ENCODE measurements at regions not wholly inside any gene's neighbourhood (a gene's known extent, or its start where the extent isn't known, plus 50 kb on each side); places are given as distances from the start of the nearest gene placed in this dataset.
"Not testable (repeated sequence)": the region's sequence is repeated elsewhere in the genome, so short reads cannot be mapped to it uniquely, and the experiment has no call there.

DNA sequence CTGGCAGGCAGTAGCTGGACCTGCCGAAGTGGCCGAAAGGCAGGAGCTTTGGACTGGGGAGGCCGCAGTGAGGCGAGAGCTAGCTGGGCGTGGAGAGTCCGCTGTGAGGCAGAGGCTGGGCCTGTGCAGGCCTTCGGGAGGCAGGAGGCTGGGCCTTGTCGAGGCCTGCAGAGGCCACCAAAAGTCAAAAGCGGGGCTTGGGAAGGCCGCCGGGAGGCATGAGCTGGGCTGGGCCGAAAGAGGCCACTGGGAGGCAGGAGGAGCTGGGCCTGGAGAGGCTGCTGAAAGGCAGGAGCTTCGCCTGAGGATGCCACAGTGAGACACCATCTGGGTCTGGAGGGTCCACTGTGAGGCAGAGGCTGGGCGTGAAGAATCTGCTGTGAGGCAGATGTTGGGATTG lies 105.8 kb upstream of the TP53BP2 start:
- dilution Hi-C loops (cut with MboI; ENCODE audit: extremely low pct_ligation_motif_present, low sequenced_read_pairs); H3K9me3 ChIP-seq (replicated peaks; ENCODE audit: control insufficient read depth, insufficient read depth, low read length); intact Hi-C loops (cut with micrococcal nuclease); H3K9ac ChIP-seq (replicated peaks; ENCODE audit: extremely low read depth, insufficient read depth, low read length); H3K4me1 ChIP-seq (ENCODE audit: control insufficient read depth, extremely low read depth, insufficient read depth, low read length); H3K36me3 ChIP-seq (ENCODE audit: control insufficient read depth in 2 of 2, extremely low read depth in 1 of 2, insufficient read depth in 2 of 2, low read length in 2 of 2); H3K27me3 ChIP-seq (ENCODE audit: control insufficient read depth in 2 of 2, insufficient read depth in 2 of 2, low read length in 2 of 2); H3K27ac ChIP-seq (ENCODE audit: insufficient read depth, low read depth, low read length); DNase-seq (ENCODE audit: low read depth, low spot score); H3K79me2 ChIP-seq (ENCODE audit: control insufficient read depth, insufficient read depth, low read length); H3K9me1 ChIP-seq (replicated peaks; ENCODE audit: control insufficient read depth, extremely low read depth, insufficient read depth, low read length); BruUV-seq (replicated peaks); POLR2A ChIA-PET; CTCF ChIA-PET; H3K4me3 ChIP-seq (replicated peaks in 1 of 3; ENCODE audit: insufficient read depth in 1 of 3, low read depth in 1 of 3, low read length in 3 of 3); H4K20me1 ChIP-seq (replicated peaks; ENCODE audit: control insufficient read depth, extremely low read depth, insufficient read depth, low read length); H3K4me2 ChIP-seq (ENCODE audit: insufficient read depth, low read length); H2AFZ ChIP-seq (ENCODE audit: low read depth, low read length); FAIRE-seq: not testable (repeated sequence)

DNA sequence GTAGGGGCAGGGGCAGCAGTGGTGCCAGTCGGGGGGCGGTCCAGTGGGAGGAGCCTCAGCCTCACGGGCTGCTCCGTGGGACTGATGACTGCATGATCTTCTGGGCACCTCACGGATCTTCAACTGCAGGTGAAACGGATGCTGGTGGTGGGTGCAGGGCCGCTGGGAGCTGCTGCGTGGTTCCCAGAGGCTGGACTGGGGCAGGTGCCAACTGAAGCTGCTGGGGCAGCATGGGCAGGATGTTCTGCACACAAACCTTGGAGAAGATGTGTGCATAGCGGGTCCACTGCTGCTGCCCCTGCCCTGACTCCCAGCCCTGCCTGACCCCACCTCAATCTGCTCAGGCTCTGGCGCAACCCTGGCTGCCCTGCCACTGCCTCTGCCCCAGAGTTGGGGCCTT lies 104.2 kb upstream of the TP53BP2 start:
- H3K9ac ChIP-seq (replicated peaks; ENCODE audit: extremely low read depth, insufficient read depth, low read length); H3K9me3 ChIP-seq (replicated peaks; ENCODE audit: control insufficient read depth, insufficient read depth, low read length); H3K9me1 ChIP-seq (replicated peaks; ENCODE audit: control insufficient read depth, extremely low read depth, insufficient read depth, low read length); dilution Hi-C loops (cut with MboI; ENCODE audit: extremely low pct_ligation_motif_present, low sequenced_read_pairs); H2AFZ ChIP-seq (ENCODE audit: low read depth, low read length); DNase-seq (ENCODE audit: low read depth, low spot score); BruUV-seq (replicated peaks); POLR2A ChIA-PET; FAIRE-seq; H4K20me1 ChIP-seq (replicated peaks; ENCODE audit: control insufficient read depth, extremely low read depth, insufficient read depth, low read length); H3K4me2 ChIP-seq (ENCODE audit: insufficient read depth, low read length); H3K79me2 ChIP-seq (ENCODE audit: control insufficient read depth, insufficient read depth, low read length); CTCF ChIA-PET; H3K4me3 ChIP-seq (replicated peaks in 1 of 3; ENCODE audit: insufficient read depth in 1 of 3, low read depth in 1 of 3, low read length in 3 of 3); H3K27ac ChIP-seq (ENCODE audit: insufficient read depth, low read depth, low read length); H3K27me3 ChIP-seq (ENCODE audit: control insufficient read depth in 2 of 2, insufficient read depth in 2 of 2, low read length in 2 of 2); H3K36me3 ChIP-seq (ENCODE audit: control insufficient read depth in 2 of 2, extremely low read depth in 1 of 2, insufficient read depth in 2 of 2, low read length in 2 of 2); H3K4me1 ChIP-seq (ENCODE audit: control insufficient read depth, extremely low read depth, insufficient read depth, low read length); intact Hi-C loops (cut with micrococcal nuclease): not testable (repeated sequence)

DNA sequence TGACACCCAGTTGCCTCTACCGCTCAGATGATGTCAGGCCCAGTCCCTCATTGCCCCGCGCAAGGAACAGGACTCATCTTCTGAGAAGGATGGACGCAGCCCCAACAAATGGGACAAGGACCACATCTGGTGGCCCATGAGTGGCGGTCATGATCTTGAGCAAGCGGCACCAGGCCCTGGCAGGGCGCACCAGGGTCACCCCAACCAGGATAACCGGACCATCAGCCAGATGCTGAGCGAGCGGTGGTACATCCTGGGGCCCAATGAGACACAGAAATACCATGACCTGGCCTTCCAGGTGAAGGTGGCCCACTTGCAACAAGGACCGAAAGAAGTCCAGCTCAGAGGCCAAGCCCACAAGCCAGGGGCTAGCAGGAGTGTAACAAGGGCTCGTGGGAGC lies 102.3 kb upstream of the TP53BP2 start:
- CTCF ChIA-PET; H2AFZ ChIP-seq (ENCODE audit: low read depth, low read length); H3K4me2 ChIP-seq (ENCODE audit: insufficient read depth, low read length); H3K9me1 ChIP-seq (replicated peaks; ENCODE audit: control insufficient read depth, extremely low read depth, insufficient read depth, low read length); H3K9me3 ChIP-seq (replicated peaks; ENCODE audit: control insufficient read depth, insufficient read depth, low read length); H4K20me1 ChIP-seq (replicated peaks; ENCODE audit: control insufficient read depth, extremely low read depth, insufficient read depth, low read length); H3K4me3 ChIP-seq (replicated peaks in 1 of 3; ENCODE audit: insufficient read depth in 1 of 3, low read depth in 1 of 3, low read length in 3 of 3); DNase-seq (ENCODE audit: low read depth, low spot score); H3K9ac ChIP-seq (replicated peaks; ENCODE audit: extremely low read depth, insufficient read depth, low read length); H3K36me3 ChIP-seq (ENCODE audit: control insufficient read depth in 2 of 2, extremely low read depth in 1 of 2, insufficient read depth in 2 of 2, low read length in 2 of 2); H3K4me1 ChIP-seq (ENCODE audit: control insufficient read depth, extremely low read depth, insufficient read depth, low read length); FAIRE-seq; H3K27me3 ChIP-seq (ENCODE audit: control insufficient read depth in 2 of 2, insufficient read depth in 2 of 2, low read length in 2 of 2); H3K27ac ChIP-seq (ENCODE audit: insufficient read depth, low read depth, low read length); dilution Hi-C loops (cut with MboI; ENCODE audit: extremely low pct_ligation_motif_present, low sequenced_read_pairs); intact Hi-C loops (cut with micrococcal nuclease); POLR2A ChIA-PET; BruUV-seq (replicated peaks); H3K79me2 ChIP-seq (ENCODE audit: control insufficient read depth, insufficient read depth, low read length): not testable (repeated sequence)

DNA sequence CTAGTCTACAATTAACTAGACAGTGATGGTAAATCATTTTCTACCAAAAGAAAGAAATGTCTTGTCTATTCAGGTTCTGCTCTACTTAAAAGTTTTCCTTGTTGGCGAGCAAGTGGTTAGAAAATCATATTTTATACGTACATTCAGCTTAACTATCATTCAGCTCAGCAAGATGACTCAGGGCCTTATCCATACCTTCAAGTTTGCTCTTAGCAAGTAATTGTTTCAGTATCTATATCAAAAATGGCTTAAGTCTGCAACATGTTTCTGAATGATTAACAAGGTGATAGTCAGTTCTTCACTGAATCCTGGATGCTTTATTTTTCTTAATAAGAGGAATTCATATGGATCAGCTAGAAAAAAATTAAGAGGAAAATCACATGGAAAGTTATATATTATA lies 90.8 kb upstream of the TP53BP2 start:
- BruUV-seq (replicated peaks); dilution Hi-C loops (cut with MboI; ENCODE audit: extremely low pct_ligation_motif_present, low sequenced_read_pairs); H3K9me3 ChIP-seq (replicated peaks; ENCODE audit: control insufficient read depth, insufficient read depth, low read length); intact Hi-C loops (cut with micrococcal nuclease); H4K20me1 ChIP-seq (replicated peaks; ENCODE audit: control insufficient read depth, extremely low read depth, insufficient read depth, low read length); H3K27me3 ChIP-seq (ENCODE audit: control insufficient read depth in 2 of 2, insufficient read depth in 2 of 2, low read length in 2 of 2); H2AFZ ChIP-seq (ENCODE audit: low read depth, low read length); H3K9ac ChIP-seq (replicated peaks; ENCODE audit: extremely low read depth, insufficient read depth, low read length); H3K36me3 ChIP-seq (ENCODE audit: control insufficient read depth in 2 of 2, extremely low read depth in 1 of 2, insufficient read depth in 2 of 2, low read length in 2 of 2); FAIRE-seq; CTCF ChIA-PET; H3K4me1 ChIP-seq (ENCODE audit: control insufficient read depth, extremely low read depth, insufficient read depth, low read length); DNase-seq (ENCODE audit: low read depth, low spot score); H3K4me3 ChIP-seq (replicated peaks in 1 of 3; ENCODE audit: insufficient read depth in 1 of 3, low read depth in 1 of 3, low read length in 3 of 3); H3K4me2 ChIP-seq (ENCODE audit: insufficient read depth, low read length); H3K79me2 ChIP-seq (ENCODE audit: control insufficient read depth, insufficient read depth, low read length); H3K27ac ChIP-seq (ENCODE audit: insufficient read depth, low read depth, low read length); H3K9me1 ChIP-seq (replicated peaks; ENCODE audit: control insufficient read depth, extremely low read depth, insufficient read depth, low read length); POLR2A ChIA-PET: not testable (repeated sequence)
